Nucleus accumbens (tissue), 56 donors: ENCODE measurements at regions not wholly inside any gene's neighbourhood (a gene's known extent, or its start where the extent isn't known, plus 50 kb on each side); places are given as distances from the start of the nearest gene placed in this dataset.

ENCODE experiments used
- DNase-seq, 56 donors: peaks; one replicate each; lab custom pipeline; 2025; lab: John Stamatoyannopoulos, UW

GRCh38 chr1:29460694-29461093 is 224.4 kb downstream of the PTPRU start:
- no peak for DNase-seq

GRCh38 chr1:29460041-29460610 is 223.8 kb downstream of the PTPRU start:
- DNase-seq, result no peak

GRCh38 chr1:29459620-29459945 is 223.3 kb downstream of the PTPRU start:
- no peak for DNase-seq

GRCh38 chr1:29458737-29459619 is 222.7 kb downstream of the PTPRU start:
- DNase-seq, result no peak

GRCh38 chr1:29457496-29458368 is 221.4 kb downstream of the PTPRU start:
- DNase-seq, result no peak

GRCh38 chr1:29456685-29457435 is 220.5 kb downstream of the PTPRU start:
- DNase-seq, result no peak

GRCh38 chr1:29455781-29456180 is 219.5 kb downstream of the PTPRU start:
- DNase-seq, result no peak

GRCh38 chr1:29454616-29455380 is 218.5 kb downstream of the PTPRU start:
- DNase-seq, result no peak

GRCh38 chr1:29453502-29454240 is 217.3 kb downstream of the PTPRU start:
- no peak for DNase-seq

- DNase-seq, result no peak
These were observed 216.3 kb downstream of the PTPRU start for GRCh38 chr1:29452463-29453230.

GRCh38 chr1:29451368-29451892 is 215.1 kb downstream of the PTPRU start:
- no peak for DNase-seq

GRCh38 chr1:29450591-29450990 is 214.3 kb downstream of the PTPRU start:
- DNase-seq, result no peak

- no peak for DNase-seq
These were observed 212.3 kb downstream of the PTPRU start for GRCh38 chr1:29448456-29449235.

GRCh38 chr1:29447368-29447767 is 211.0 kb downstream of the PTPRU start:
- no peak for DNase-seq

- DNase-seq, result peak in 1 of 56 donors; percentile 7
These were observed 208.7 kb downstream of the PTPRU start for GRCh38 chr1:29444782-29445729.

- no peak for DNase-seq
These were observed 207.9 kb downstream of the PTPRU start for GRCh38 chr1:29444081-29444715.
